ENCODE measurements at regions not wholly inside any gene's neighbourhood (a gene's known extent, or its start where the extent isn't known, plus 50 kb on each side); places are given as distances from the start of the nearest gene placed in this dataset.
A peak's percentile ranks its signal among the peaks of the same experiment; 100 is the strongest.

DNA sequence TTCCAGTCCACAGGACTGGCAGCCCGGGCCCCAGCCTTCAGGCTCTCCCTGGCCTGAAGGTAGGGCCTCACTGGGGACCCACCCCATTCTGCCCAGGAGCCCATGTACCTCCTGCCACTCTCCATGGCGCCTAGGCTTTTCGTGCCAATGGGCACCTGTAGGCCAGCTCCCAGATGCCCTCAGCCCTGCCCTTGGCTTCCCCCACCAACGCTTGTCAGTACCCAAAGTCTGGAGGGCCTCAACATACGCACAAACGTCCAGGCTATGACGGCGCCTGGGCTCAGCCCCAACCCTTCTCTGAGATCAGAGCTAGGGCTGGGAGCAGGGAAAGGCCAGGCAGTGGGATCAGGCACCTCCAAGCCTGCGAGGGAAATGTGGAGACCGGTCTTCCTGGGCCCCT lies 816.9 kb upstream of the LUZP2 start:
- DNase-seq (ENCODE audit: low spot score in 2 of 2) (no peak), ATAC-seq (no peak)
- H3K36me3 Mint-ChIP-seq: no peaks in the 10 kb centered on the region
- H3K4me3 Mint-ChIP-seq: no peak overlapping the region
- H3K9me3 Mint-ChIP-seq: peaks cover 2% of the 10 kb centered on the region
- no peak overlapping the region for H3K27ac Mint-ChIP-seq
- no peaks in the 10 kb centered on the region for H3K4me1 Mint-ChIP-seq

DNA sequence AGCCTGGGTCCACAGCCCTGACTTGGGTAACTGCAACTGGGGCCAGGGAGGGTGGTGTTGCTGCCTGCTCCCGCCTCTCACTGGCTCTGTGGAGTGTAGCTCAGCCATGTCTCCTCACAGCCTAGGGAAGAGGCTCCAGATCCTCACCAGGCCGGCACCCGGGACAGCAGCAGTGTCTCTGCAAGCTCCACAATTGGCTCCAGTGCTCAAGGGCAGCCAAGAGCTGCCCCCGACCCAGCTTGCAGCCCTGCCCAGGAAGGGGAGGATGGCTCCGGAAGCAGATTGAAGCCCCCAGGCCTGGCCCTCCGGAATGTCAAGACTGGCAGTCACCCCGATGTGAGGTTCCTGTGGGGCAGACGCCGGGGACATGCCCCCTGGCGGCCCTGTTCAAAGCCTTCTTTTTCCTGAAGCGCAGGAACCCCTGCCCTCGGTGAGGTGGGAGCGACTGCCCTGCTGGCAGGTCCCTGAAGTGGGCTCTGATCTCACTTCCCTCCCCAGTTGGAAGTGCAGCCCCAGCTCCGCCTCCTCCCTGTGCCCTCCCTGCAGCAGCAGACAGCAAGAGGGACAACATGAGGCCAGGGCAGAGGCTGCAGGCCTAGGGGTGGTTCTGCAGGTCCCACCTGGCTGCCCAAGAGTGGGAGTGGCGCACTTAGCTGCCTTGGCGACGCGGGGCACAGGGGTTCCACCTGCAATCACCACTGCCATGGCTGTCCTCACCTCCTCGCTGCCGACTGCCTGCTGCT lies 816.2 kb upstream of the LUZP2 start:
- H3K4me1 Mint-ChIP-seq: no peaks in the 10 kb centered on the region

DNA sequence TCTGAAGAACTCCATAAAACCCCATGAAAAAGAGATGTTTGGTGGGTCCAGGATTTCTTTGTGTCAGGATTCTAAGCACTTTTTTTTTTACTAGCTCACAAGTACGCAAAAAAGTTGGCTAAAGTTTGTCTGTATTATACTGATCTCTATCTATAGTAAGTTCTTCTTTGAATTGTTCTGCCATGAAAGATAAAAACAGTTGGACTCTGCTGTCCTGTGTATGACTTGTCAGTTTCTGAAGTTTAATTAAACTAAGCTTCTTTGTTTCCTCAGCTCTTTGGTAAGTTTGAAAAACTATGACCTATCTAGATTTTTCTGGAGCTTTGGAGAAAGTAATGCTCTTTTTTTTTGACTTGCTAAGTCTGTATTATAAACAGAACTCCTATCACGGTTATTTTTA lies 812.2 kb upstream of the LUZP2 start:
- Mint-ChIP-seq H3K27ac (no peak overlapping the region), H3K4me3 (no peak overlapping the region), H3K9me3 (peaks cover 5% of the 10 kb centered on the region), H3K4me1 (no peaks in the 10 kb centered on the region), H3K36me3 (no peaks in the 10 kb centered on the region)
- no peak for ATAC-seq
- no peak for DNase-seq (ENCODE audit: low spot score in 2 of 2)

More for the DNA sequence above, 816.2 kb upstream of the LUZP2 start:
- H3K4me3 Mint-ChIP-seq: no peak overlapping the region
- H3K27ac Mint-ChIP-seq: no peak overlapping the region
- peaks cover 2% of the 10 kb centered on the region for H3K9me3 Mint-ChIP-seq
- no peak for ATAC-seq
- H3K36me3 Mint-ChIP-seq: no peaks in the 10 kb centered on the region
- no peak for DNase-seq (ENCODE audit: low spot score in 2 of 2)

DNA sequence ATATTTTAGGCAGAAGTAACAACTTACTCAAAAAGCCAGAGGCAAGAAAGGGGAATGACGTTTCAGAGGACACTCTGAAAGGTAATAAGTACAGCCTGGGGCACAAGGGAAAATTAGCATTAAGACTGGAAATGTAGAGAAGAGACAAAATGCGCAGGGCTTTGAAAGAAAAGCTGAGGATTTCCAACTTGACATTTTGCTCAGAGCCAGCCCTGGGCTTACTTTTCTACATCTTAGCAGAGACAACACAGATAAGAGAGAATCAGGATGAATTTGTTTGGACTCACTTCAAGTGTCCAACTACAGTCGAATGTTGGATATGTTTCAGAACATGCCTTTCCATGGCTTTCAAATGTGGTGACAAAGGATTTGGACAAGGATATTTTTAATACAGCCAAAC lies 808.9 kb upstream of the LUZP2 start:
- ATAC-seq: no peak
- Mint-ChIP-seq H3K9me3 (peaks cover 10% of the 10 kb centered on the region), H3K36me3 (no peaks in the 10 kb centered on the region), H3K4me3 (no peak overlapping the region), H3K4me1 (no peaks in the 10 kb centered on the region), H3K27ac (no peak overlapping the region)
- no peak for DNase-seq (ENCODE audit: low spot score in 2 of 2)

DNA sequence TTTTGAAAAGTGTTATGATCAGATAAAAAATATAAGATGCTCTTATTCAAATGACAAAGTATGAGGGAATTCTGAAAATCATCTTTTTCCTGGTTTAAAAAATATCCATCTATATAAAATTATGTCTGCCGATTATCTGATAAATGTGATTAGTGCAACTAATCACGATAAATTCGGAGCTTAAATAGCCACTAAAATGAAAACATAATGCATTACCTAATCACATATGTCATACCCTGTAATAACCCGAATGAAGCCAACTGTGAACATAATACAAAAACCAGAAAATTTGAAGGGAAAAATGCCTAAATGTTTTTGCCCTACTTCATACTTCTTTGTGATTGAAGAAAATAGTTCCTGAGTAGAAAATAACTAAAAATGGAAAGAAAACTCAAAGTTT lies 808.4 kb upstream of the LUZP2 start:
- DNase-seq (ENCODE audit: low spot score in 2 of 2): no peak
- Mint-ChIP-seq H3K27ac (no peak overlapping the region), H3K9me3 (peaks cover 10% of the 10 kb centered on the region), H3K36me3 (no peaks in the 10 kb centered on the region), H3K4me1 (no peaks in the 10 kb centered on the region), H3K4me3 (no peak overlapping the region)
- ATAC-seq: no peak

DNA sequence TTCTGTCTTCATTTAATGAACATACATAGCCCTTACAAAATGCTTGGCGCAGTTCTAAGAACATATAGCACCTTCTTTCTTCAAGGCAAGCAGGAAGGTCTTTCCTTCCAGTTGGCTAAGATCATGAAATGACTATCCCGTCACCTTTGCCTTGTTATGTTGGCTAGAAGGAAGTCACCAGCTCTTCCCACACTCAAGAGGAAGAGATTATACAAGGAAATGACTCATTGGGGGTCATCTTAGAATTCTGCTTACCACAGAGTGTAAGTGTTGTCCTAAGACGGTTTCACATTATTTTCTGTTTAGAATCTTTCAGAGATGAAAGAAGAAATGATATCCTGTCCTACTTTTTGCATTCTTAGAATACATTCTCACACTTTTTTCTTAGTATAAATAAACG lies 808.0 kb upstream of the LUZP2 start:
- Mint-ChIP-seq H3K27ac (no peak overlapping the region), H3K9me3 (peaks cover 10% of the 10 kb centered on the region), H3K4me1 (no peaks in the 10 kb centered on the region), H3K36me3 (no peaks in the 10 kb centered on the region), H3K4me3 (no peak overlapping the region)
- peak; percentile 90 for ATAC-seq
- no peak for DNase-seq (ENCODE audit: low spot score in 2 of 2)

DNA sequence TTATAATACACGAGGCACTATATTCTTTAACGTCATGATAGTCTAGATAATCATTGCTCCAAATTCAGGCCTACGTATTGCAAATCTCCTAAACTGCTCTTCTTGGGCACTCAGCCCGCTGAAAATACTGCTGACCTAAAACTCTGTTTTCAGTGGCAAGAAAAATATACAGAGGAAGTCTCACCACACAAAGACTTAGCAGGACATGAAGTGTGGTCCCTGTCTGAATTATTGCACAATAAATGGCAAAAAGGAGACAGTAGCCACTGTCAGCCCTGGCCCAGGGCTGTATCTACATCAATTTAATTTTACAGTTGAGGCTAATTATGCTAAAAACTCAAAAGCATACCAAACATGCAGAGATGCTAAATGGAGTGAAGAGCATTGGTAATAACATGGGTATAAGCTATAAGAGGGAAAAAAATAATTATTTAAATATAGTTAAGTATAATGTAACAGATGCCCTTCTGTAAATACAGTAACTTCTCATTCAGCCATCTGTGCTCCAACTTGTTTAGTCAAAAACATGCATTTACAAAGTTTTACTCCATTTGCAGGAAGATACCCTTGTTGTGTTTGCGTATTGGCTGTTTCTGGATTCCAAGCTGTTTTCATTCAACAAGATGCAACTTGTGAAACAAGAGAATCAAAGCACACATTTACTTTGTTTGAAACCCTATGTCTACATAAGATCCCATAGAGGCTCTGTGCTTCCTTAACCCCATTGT lies 800.0 kb upstream of the LUZP2 start:
- no peaks in the 10 kb centered on the region for H3K36me3 Mint-ChIP-seq
- no peak for ATAC-seq
- no peaks in the 10 kb centered on the region for H3K4me1 Mint-ChIP-seq
- no peak for DNase-seq (ENCODE audit: low spot score in 2 of 2)
- H3K4me3 Mint-ChIP-seq: no peak overlapping the region
- peaks cover 6% of the 10 kb centered on the region for H3K9me3 Mint-ChIP-seq
- no peak overlapping the region for H3K27ac Mint-ChIP-seq

DNA sequence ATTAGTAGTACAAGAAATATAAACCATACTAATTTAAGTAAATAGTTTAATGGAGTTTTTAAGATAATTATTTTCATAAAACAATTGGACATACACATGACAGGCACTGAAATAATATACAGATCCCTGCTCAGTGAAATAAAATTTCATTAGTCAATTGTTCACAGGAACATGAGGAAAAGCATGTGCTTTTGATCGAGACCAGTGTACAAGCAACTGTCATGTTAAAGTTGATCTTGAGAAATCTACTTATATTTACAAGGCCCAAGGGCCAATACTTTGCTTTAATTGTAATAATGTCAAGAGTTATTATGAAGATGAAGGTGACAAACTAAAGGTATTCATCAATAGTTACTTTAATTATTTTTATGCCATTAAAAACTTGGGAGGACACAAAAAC lies 792.7 kb upstream of the LUZP2 start:
- H3K36me3 Mint-ChIP-seq: no peaks in the 10 kb centered on the region
- ATAC-seq (no peak), DNase-seq (ENCODE audit: low spot score in 2 of 2) (no peak)

DNA sequence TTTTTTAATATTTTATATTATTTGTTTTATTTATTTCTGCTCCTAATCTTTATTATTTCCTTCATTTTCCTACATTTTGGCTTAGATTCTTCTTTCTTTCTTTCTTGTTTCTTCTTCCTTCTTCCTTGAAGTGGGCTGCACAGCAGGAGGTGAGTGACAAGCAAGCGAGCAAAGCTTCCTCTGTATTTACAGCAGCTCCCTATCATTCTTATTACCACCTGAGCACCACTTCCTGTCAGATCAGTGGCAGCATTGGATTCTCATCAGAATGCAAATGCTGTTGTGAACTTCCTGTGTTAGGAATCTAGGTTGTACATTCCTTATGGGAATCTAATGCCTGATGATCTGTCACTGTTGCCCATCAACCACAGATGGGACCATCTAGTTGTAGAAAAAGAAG lies 784.9 kb upstream of the LUZP2 start:
- peaks cover 20% of the 10 kb centered on the region for H3K9me3 Mint-ChIP-seq
- no peak for DNase-seq (ENCODE audit: low spot score in 2 of 2)
- H3K4me3 Mint-ChIP-seq: no peak overlapping the region
- no peak for ATAC-seq
- no peak overlapping the region for H3K27ac Mint-ChIP-seq
- H3K4me1 Mint-ChIP-seq: no peaks in the 10 kb centered on the region
- H3K36me3 Mint-ChIP-seq: no peaks in the 10 kb centered on the region

More for the DNA sequence above, 792.7 kb upstream of the LUZP2 start:
- no peak overlapping the region for H3K27ac Mint-ChIP-seq
- H3K9me3 Mint-ChIP-seq: peaks cover 8% of the 10 kb centered on the region
- no peaks in the 10 kb centered on the region for H3K4me1 Mint-ChIP-seq
- no peak overlapping the region for H3K4me3 Mint-ChIP-seq

DNA sequence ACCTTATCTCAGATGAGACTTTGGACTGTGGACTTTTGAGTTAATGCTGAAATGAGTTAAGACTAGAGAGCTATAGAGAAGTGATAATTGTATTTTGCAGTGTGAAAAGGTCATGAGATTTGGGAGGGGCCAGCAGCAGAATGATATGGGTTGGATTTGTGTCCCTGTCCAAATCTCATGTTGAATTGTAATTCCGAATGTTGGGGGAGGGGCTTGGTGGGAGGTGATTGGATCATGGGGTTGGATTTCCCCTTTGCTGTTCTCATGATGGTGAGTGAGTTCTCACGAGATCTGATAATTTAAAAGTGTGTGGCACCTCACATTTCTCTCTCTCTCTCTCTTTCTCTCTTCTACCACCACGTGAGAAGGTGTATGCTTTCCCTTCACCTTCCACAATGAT lies 777.8 kb upstream of the LUZP2 start:
- Mint-ChIP-seq H3K36me3 (no peaks in the 10 kb centered on the region), H3K27ac (no peak overlapping the region), H3K9me3 (peaks cover 12% of the 10 kb centered on the region), H3K4me1 (no peaks in the 10 kb centered on the region), H3K4me3 (no peak overlapping the region)
- DNase-seq (ENCODE audit: low spot score in 2 of 2) (no peak), ATAC-seq (no peak)

DNA sequence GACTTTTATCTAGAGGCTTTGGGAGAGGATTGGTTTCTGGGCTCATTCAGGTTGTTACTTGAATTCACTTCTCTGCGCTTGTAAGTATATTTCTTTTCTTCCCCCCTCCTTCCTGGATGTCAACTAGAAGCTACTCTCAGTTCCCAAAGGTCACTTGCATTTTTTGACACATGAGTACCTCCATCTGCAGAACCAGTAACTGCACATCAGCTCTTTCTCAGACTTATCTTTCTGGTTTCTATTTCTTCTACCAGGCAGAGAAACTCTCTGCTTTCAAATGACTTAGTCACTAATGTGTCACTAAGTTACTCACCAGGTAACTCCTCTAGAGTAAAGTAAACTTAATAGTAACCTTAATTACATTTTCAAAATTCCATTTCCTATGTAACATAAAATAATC lies 773.0 kb upstream of the LUZP2 start:
- H3K4me1 Mint-ChIP-seq: no peaks in the 10 kb centered on the region
- peak; percentile 73 for ATAC-seq
- no peaks in the 10 kb centered on the region for H3K36me3 Mint-ChIP-seq
- no peak for DNase-seq (ENCODE audit: low spot score in 2 of 2)
- no peak overlapping the region for H3K27ac Mint-ChIP-seq
- H3K9me3 Mint-ChIP-seq: peaks cover 11% of the 10 kb centered on the region
- H3K4me3 Mint-ChIP-seq: no peak overlapping the region

DNA sequence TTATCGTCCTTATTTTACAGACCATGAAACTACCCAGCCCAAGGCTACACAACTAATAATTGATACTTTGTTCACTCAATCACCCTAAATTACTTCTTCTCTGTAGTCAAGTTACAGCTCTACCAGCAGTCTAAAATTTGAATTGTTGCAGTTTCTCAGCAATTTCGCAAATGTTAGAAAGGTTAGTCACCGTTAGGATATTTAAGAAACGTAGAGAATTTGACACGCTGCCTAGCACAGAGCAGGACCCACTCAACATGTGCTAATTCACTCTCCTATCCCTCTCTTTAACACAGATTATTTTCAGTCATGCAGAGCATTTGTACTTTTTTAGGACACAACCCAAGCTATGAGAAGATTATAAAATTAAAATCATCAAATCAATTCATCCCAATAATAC lies 771.1 kb upstream of the LUZP2 start:
- ATAC-seq: no peak
- Mint-ChIP-seq H3K36me3 (no peaks in the 10 kb centered on the region), H3K27ac (no peak overlapping the region), H3K4me1 (no peaks in the 10 kb centered on the region), H3K9me3 (peaks cover 6% of the 10 kb centered on the region), H3K4me3 (no peak overlapping the region)
- DNase-seq (ENCODE audit: low spot score in 2 of 2): no peak

DNA sequence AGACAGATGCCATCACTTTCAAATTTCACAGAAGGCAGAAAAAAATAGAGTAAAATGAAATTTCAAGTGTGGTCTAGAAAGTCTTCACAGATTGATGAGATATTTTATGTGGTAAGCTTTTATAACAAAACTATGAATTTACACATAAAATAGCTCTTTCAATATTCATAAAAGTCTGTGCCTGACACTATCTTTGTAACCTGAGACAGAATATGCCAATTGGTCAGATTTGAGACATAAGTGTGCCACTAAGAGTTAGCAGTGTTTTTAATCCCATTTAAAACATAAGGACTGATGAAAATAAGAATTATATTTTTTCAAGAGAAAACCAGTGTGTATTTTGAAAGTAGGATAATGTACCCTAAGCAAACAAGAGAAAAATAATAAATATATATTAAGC lies 769.5 kb upstream of the LUZP2 start:
- Mint-ChIP-seq H3K4me1 (no peaks in the 10 kb centered on the region), H3K27ac (no peak overlapping the region), H3K36me3 (no peaks in the 10 kb centered on the region), H3K4me3 (no peak overlapping the region), H3K9me3 (peaks cover 4% of the 10 kb centered on the region)
- DNase-seq (ENCODE audit: low spot score in 2 of 2): no peak
- ATAC-seq: no peak

DNA sequence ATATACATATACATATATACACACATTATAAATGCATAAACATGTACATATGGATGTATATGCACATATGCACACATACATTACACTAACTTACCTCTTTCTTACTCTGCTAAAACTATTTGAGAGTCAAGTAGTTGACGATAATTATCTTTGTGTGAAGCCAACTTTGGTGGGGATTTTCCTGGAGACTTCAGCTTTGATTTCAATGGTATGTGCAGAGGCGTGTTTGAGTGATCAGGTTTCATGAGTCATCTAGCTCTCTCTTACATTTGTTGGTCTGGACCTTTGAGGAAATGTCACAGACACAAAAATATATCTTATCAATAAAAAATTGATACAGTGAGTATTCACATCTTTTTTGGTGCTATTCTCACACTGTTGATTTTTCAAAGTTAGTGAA lies 769.1 kb upstream of the LUZP2 start:
- no peak for ATAC-seq
- no peaks in the 10 kb centered on the region for H3K4me1 Mint-ChIP-seq
- peaks cover 3% of the 10 kb centered on the region for H3K9me3 Mint-ChIP-seq

DNA sequence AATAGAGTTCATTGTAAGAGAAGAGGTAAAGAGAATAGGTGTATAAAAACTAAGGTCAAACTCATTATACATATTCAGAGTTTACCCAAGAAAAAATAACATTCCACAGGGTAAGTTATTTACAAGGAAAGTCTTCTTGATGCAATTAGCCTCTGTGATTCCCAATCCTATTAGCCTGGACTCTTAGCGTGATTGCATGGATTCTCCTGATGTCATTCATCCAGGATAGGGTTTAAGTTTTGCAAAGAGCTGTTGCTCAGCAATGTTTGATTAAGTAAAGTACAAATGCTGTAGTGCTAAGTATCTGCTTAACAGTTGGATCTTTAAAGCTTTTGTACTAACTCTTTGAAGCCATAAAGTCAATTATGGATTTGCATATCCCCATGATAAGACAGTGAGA lies 767.8 kb upstream of the LUZP2 start:
- no peak overlapping the region for H3K4me3 Mint-ChIP-seq
- peaks cover 5% of the 10 kb centered on the region for H3K9me3 Mint-ChIP-seq
- no peaks in the 10 kb centered on the region for H3K4me1 Mint-ChIP-seq
- ATAC-seq (no peak), DNase-seq (ENCODE audit: low spot score in 2 of 2) (no peak)
- H3K36me3 Mint-ChIP-seq: no peaks in the 10 kb centered on the region
- H3K27ac Mint-ChIP-seq: no peak overlapping the region

More for the DNA sequence above, 769.1 kb upstream of the LUZP2 start:
- no peak overlapping the region for H3K4me3 Mint-ChIP-seq
- no peak overlapping the region for H3K27ac Mint-ChIP-seq
- no peaks in the 10 kb centered on the region for H3K36me3 Mint-ChIP-seq
- DNase-seq (ENCODE audit: low spot score in 2 of 2): no peak

DNA sequence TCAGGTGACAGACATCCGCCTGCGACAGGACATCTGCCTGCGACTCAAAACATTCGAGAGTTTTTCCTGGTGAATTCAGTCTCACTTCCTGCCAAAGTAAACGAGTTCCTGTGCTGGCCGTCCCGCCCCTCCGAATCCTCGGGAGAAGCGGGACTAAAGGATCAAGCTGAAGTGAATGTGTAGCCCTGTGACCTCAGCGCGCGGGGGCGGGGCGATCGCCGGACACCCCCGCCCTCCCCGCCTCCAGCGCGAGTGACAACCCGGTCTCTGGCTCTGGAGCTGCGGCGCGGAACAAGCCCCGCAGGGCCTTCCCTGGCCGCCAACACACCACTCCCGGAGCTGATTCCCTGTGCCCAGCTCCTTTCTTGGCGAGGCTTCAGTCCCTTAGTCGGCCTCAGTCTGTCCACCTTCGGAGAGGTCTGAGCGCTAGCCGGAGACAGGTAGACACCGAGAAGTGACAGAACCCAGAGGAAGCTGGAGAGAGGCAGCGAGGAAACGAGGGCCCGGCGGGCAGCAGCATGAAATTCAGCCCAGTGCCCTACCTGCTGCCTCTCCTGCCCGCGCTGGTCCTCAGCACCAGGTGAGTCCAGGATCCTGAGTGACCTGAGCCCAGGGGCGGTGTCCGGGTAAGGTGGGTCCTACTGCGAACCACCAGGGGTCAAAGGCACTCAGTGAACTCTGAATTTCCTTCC lies 766.4 kb upstream of the LUZP2 start:
- ATAC-seq (no peak), DNase-seq (ENCODE audit: low spot score in 2 of 2) (no peak)
- Mint-ChIP-seq H3K27ac (no peak overlapping the region), H3K9me3 (peaks cover 13% of the 10 kb centered on the region), H3K4me3 (no peak overlapping the region), H3K36me3 (no peaks in the 10 kb centered on the region), H3K4me1 (no peaks in the 10 kb centered on the region)
